SK-N-SH (cell line): ENCODE measurements at regions not wholly inside any gene's neighbourhood (a gene's known extent, or its start where the extent isn't known, plus 50 kb on each side); places are given as distances from the start of the nearest gene placed in this dataset.
"Not testable (repeated sequence)": the region's sequence is repeated elsewhere in the genome, so short reads cannot be mapped to it uniquely, and the experiment has no call there.

ENCODE experiments used
- CTCF ChIA-PET: fragments of 300-600, 350-600 bp; formaldehyde crosslinking; extraction: SDS; loops from one replicate; lab custom pipeline; 2021; lab: Yijun Ruan, JAX
- POLR2A ChIA-PET: fragments of 350-600 bp; sonication (Branson Sonifier 250); formaldehyde crosslinking; extraction: SDS; loops from one replicate; lab custom pipeline; 2020; ENCODE audit warnings: antibody characterized with exemption, inconsistent platforms; lab: Yijun Ruan, JAX
- DNase-seq: peaks from one replicate; pipeline ENCODE4 v3.0.0; 2012
- H2AFZ ChIP-seq: fragments of 200-600 bp; sonication (generic); 2 replicates; pipeline ENCODE4 v1.8.1; 2016; ENCODE audit warnings: antibody characterized with exemption, mild to moderate bottlenecking, low read depth
- H3F3A ChIP-seq: fragments of 200-600 bp; sonication (generic); replicated peaks from 2 replicates; pipeline ENCODE3; 2016; ENCODE audit warnings: antibody characterized with exemption, mild to moderate bottlenecking; ENCODE audit not compliant: insufficient read depth
- H3K27ac ChIP-seq, 2 experiments: fragments of 200-500 bp in 1 of 2; fragments of 200-600 bp in 1 of 2; sonication (Bioruptor generic) in 1 of 2; sonication (generic), shearing (Covaris generic) in 1 of 2; 2 replicates each; pipeline versions ENCODE4 v1.5.1 to v1.6.1; 2014 to 2016; ENCODE audit warnings: low read depth in 2 of 2, inconsistent platforms in 1 of 2, low read length in 1 of 2, mild to moderate bottlenecking in 1 of 2, mixed read lengths in 1 of 2
- H3K27me3 ChIP-seq: fragments of 200-600 bp; sonication (generic), shearing (Covaris generic); 2 replicates; pipeline ENCODE4 v1.6.1; 2016; ENCODE audit warnings: mixed run types; ENCODE audit not compliant: insufficient read depth
- H3K36me3 ChIP-seq, 2 experiments: fragments of 200-500 bp in 1 of 2; fragments of 200-600 bp in 1 of 2; sonication (Bioruptor generic) in 1 of 2; sonication (generic) in 1 of 2; replicated peaks in 1 of 2; 2 replicates each; pipeline versions ENCODE3 to v1.5.1; 2014 to 2016; ENCODE audit warnings: low read length in 1 of 2, mild to moderate bottlenecking in 1 of 2; ENCODE audit not compliant: insufficient read depth in 2 of 2, control insufficient read depth in 1 of 2
- H3K4me1 ChIP-seq, 2 experiments: fragments of 200-500 bp in 1 of 2; fragments of 200-600 bp in 1 of 2; sonication (Bioruptor generic) in 1 of 2; sonication (generic), shearing (Covaris generic) in 1 of 2; 2 replicates each; pipeline versions ENCODE4 v1.5.1 to v1.6.1; 2014 to 2016; ENCODE audit warnings: low read depth in 1 of 2, low read length in 1 of 2, mixed run types in 1 of 2; ENCODE audit not compliant: insufficient read depth in 2 of 2, control insufficient read depth in 1 of 2
- H3K4me2 ChIP-seq: fragments of 200-600 bp; sonication (generic), shearing (Covaris generic); 2 replicates; pipeline ENCODE4 v1.6.1; 2017; ENCODE audit warnings: mixed run types
- H3K4me3 ChIP-seq, 2 experiments: fragments of 200-500 bp in 1 of 2; fragments of 200-600 bp in 1 of 2; sonication (Bioruptor generic) in 1 of 2; sonication (generic), shearing (Covaris generic) in 1 of 2; 2 replicates each; pipeline versions ENCODE4 v1.5.1 to v1.8.1; 2014 to 2016; ENCODE audit warnings: low read depth in 2 of 2, inconsistent platforms in 1 of 2, low read length in 1 of 2, mild to moderate bottlenecking in 1 of 2, mixed read lengths in 1 of 2, moderate library complexity in 1 of 2
- H3K79me2 ChIP-seq: fragments of 200-600 bp; sonication (generic); 2 replicates; pipeline ENCODE4 v1.8.1; 2017; ENCODE audit warnings: mild to moderate bottlenecking; ENCODE audit not compliant: insufficient read depth
- H3K9ac ChIP-seq: fragments of 200-600 bp; sonication (generic); 2 replicates; pipeline ENCODE4 v1.6.1; 2017; ENCODE audit warnings: mixed run types
- H3K9me2 ChIP-seq: fragments of 200-600 bp; sonication (generic); 2 replicates; pipeline ENCODE4 v1.6.1; 2017; ENCODE audit warnings: mixed run types
- H3K9me3 ChIP-seq: fragments of 200-600 bp; sonication (generic); 2 replicates; pipeline ENCODE4 v1.6.1; 2017; ENCODE audit warnings: mixed run types, mild to moderate bottlenecking, moderate library complexity
- H4K20me1 ChIP-seq: fragments of 200-600 bp; sonication (generic); 2 replicates; pipeline ENCODE4 v1.6.1; 2017; ENCODE audit warnings: mild to moderate bottlenecking, mixed run types; ENCODE audit not compliant: insufficient read depth
- CHD2 ChIP-seq: fragments of 150-350 bp; IDR thresholded peaks from 2 replicates; pipeline ENCODE4 v1.6.1; 2018; ENCODE audit warnings: low read length; ENCODE audit not compliant: partially characterized antibody
- ELF1 ChIP-seq: IDR thresholded peaks from 2 replicates; pipeline ENCODE4 v1.4.0; 2012
- EZH2phosphoT487 ChIP-seq: fragments of 200-600 bp; sonication (generic); IDR thresholded peaks from 2 replicates; pipeline ENCODE4 v1.6.1; 2017; ENCODE audit warnings: low read depth, mixed run types, mild to moderate bottlenecking, antibody characterized with exemption, moderate library complexity, borderline replicate concordance
- FOSL2 ChIP-seq: IDR thresholded peaks from 2 replicates; pipeline ENCODE4 v1.4.0; 2012; ENCODE audit warnings: low read depth, mild to moderate bottlenecking, moderate library complexity, borderline replicate concordance
- GABPA ChIP-seq: IDR thresholded peaks from 2 replicates; pipeline ENCODE4 v1.4.0; 2012; ENCODE audit warnings: low read depth, mild to moderate bottlenecking
- GATA2 ChIP-seq: sonication (generic); formaldehyde crosslinking; IDR thresholded peaks from 2 replicates; pipeline ENCODE4 v1.5.0; 2020; ENCODE audit warnings: mild to moderate bottlenecking, missing genetic modification reagents
- JUND ChIP-seq: IDR thresholded peaks from 2 replicates; pipeline ENCODE4 v1.4.0; 2012
- MAX ChIP-seq: IDR thresholded peaks from 2 replicates; pipeline ENCODE4 v1.4.0; 2012; ENCODE audit warnings: low read depth
- NFIC ChIP-seq: IDR thresholded peaks from 2 replicates; pipeline ENCODE4 v1.4.0; 2012; ENCODE audit warnings: borderline replicate concordance
- NRF1 ChIP-seq: IDR thresholded peaks from 2 replicates; pipeline ENCODE4 v1.6.1; 2012; ENCODE audit warnings: low read depth, mild to moderate bottlenecking, low read length
- POLR2AphosphoS5 ChIP-seq: IDR thresholded peaks from 2 replicates; pipeline ENCODE4 v1.6.1; 2012; ENCODE audit warnings: low read depth, low read length
- RAD21 ChIP-seq: IDR thresholded peaks from 2 replicates; pipeline ENCODE4 v1.6.1; 2012; ENCODE audit warnings: mild to moderate bottlenecking, low read length
- REST ChIP-seq: IDR thresholded peaks from 2 replicates; pipeline ENCODE4 v1.6.1; 2012; ENCODE audit warnings: mild to moderate bottlenecking, low read depth, low read length, moderate library complexity
- RXRA ChIP-seq: IDR thresholded peaks from 2 replicates; pipeline ENCODE4 v1.4.0; 2012; ENCODE audit warnings: low read depth, mild to moderate bottlenecking, borderline replicate concordance
- SMC3 ChIP-seq: IDR thresholded peaks from 2 replicates; pipeline ENCODE4 v1.6.1; 2012; ENCODE audit warnings: low read depth, low read length, improper control_type of control experiment
- TAF1 ChIP-seq: IDR thresholded peaks from 2 replicates; pipeline ENCODE4 v1.6.1; 2012; ENCODE audit warnings: low read depth, mild to moderate bottlenecking, low read length, moderate library complexity, borderline replicate concordance
- TEAD4 ChIP-seq: IDR thresholded peaks from 2 replicates; pipeline ENCODE4 v1.4.0; 2012; ENCODE audit warnings: mild to moderate bottlenecking, borderline replicate concordance; ENCODE audit not compliant: insufficient read depth
- WGBS: methylation state at CpG from one replicate; pipeline ENCODE4 v1.1.6; 2017; ENCODE audit warnings: low lambda C conversion rate; 5-methylcytosine and 5-hydroxymethylcytosine counted together
- TF ChIP-seq, protein P1 (sequence below): fragments of 150-350 bp; IDR thresholded peaks from 2 replicates; pipeline ENCODE4 v1.6.1; 2016; ENCODE audit warnings: mild to moderate bottlenecking, low read depth, low read length

GRCh38 chr17:71029246-71029645 lies 859.9 kb downstream of the KCNJ2 start:
- DNase-seq, result no peak
- Histone ChIP-seq H3K79me2 (no peaks in the 10 kb centered on the region), H3K36me3 (no peaks in the 10 kb centered on the region), H3K4me1 (no peaks in the 10 kb centered on the region; a peak in 2 of 4 replicates), H3K9me3 (no peaks in the 10 kb centered on the region), H3K4me3 (no peak overlapping the region), H4K20me1 (no peaks in the 10 kb centered on the region), H3K27ac (no peak overlapping the region), H3K4me2 (no peak overlapping the region), H3K27me3 (no peaks in the 10 kb centered on the region), H2AFZ (no peak overlapping the region), H3K9me2 (0 out of 2 replicates have a peak, but pooled peaks cover 2% of the 10 kb centered on the region), H3F3A (no peaks in the 10 kb centered on the region), H3K9ac (no peak overlapping the region)
- CTCF ChIA-PET, result no interaction called here
- TF ChIP-seq REST, result no peak
- no peak for TF ChIP-seq POLR2AphosphoS5
- no peak for TF ChIP-seq RXRA
- no peak for TF ChIP-seq ELF1
- no peak for TF ChIP-seq JUND
- TF ChIP-seq GABPA, result no peak
- no peak for TF ChIP-seq NFIC
- POLR2A ChIA-PET, result no interaction called here

- H4K20me1 ChIP-seq, H3F3A ChIP-seq, H3K9ac ChIP-seq, H3K9me2 ChIP-seq, H3K79me2 ChIP-seq, H3K27ac ChIP-seq, H3K4me3 ChIP-seq, POLR2A ChIA-PET, H3K36me3 ChIP-seq, CTCF ChIA-PET, H3K4me2 ChIP-seq, H3K9me3 ChIP-seq, H3K4me1 ChIP-seq, H2AFZ ChIP-seq, H3K27me3 ChIP-seq, DNase-seq: not testable (repeated sequence)
- WGBS, result 46% methylated on average over 2 of the region's 2 CpGs
Observed at GRCh38 chr17:71031286-71031685, 862.0 kb downstream of the KCNJ2 start.

DNA sequence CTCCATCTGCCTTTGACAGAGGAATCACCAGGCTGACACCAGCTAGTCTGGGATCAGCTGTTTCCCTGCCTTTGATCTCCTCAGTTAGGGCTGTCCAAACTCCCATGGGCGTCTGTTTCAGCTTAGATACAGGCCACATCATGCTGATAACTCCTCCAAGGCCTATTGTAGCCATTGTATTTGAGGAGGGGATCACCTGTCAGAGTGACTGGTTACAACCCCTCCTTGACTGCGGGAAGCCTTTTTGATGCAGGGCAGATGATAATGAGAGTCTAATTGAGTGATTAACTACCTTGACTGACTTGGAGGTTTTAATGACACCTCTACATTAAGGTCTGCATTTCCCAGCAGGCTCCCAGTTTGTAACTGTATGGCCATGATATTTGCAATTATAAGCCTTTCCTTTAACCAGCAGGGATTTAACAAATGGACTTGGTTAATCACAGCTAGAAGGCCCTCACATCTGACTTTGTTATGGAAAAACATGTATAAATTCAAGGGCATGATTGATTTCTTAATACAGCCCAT lies 863.5 kb downstream of the KCNJ2 start:
- Histone ChIP-seq H3K79me2 (no peaks in the 10 kb centered on the region), H3K27me3 (no peaks in the 10 kb centered on the region), H3K36me3 (no peaks in the 10 kb centered on the region), H3K4me3 (no peak overlapping the region), H2AFZ (no peak overlapping the region), H3K9me2 (no peaks in the 10 kb centered on the region), H4K20me1 (no peaks in the 10 kb centered on the region), H3F3A (no peaks in the 10 kb centered on the region), H3K9ac (no peak overlapping the region), H3K4me2 (no peak overlapping the region), H3K27ac (no peak overlapping the region), H3K4me1 (no peaks in the 10 kb centered on the region; a peak in 1 of 4 replicates), H3K9me3 (no peaks in the 10 kb centered on the region)
- DNase-seq, result no peak
- ChIA-PET POLR2A (no interaction called here), CTCF (no interaction called here)
- 35% methylated on average over 2 of the region's 2 CpGs for WGBS
- TF ChIP-seq FOSL2 (no peak), MAX (no peak), POLR2AphosphoS5 (no peak), TEAD4 (no peak), NFIC (no peak), RXRA (no peak), JUND (no peak), EZH2phosphoT487 (no peak), TAF1 (no peak), GATA2 (CRISPR knock-in tag) (no peak), ELF1 (no peak), SMC3 (no peak), CHD2 (no peak), NRF1 (no peak), RAD21 (no peak)
- TF ChIP-seq, protein P1, sequence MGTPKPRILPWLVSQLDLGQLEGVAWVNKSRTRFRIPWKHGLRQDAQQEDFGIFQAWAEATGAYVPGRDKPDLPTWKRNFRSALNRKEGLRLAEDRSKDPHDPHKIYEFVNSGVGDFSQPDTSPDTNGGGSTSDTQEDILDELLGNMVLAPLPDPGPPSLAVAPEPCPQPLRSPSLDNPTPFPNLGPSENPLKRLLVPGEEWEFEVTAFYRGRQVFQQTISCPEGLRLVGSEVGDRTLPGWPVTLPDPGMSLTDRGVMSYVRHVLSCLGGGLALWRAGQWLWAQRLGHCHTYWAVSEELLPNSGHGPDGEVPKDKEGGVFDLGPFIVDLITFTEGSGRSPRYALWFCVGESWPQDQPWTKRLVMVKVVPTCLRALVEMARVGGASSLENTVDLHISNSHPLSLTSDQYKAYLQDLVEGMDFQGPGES, result no peak
